Activated gamma-delta T cell treated with Interleukin-2 at 50 U/mL for 16 hours (primary cell): ENCODE measurements at regions not wholly inside any gene's neighbourhood (a gene's known extent, or its start where the extent isn't known, plus 50 kb on each side); places are given as distances from the start of the nearest gene placed in this dataset.

Source experiments
- DNase-seq: peaks from one replicate; pipeline ENCODE4 v3.0.0-alpha.2; 2020

- DNase-seq, result no peak
These were observed 59.6 kb upstream of the C1GALT1 start for GRCh38 chr7:7122701-7123281.

GRCh38 chr7:7125963-7126362 is 56.4 kb upstream of the C1GALT1 start:
- DNase-seq, result no peak

- no peak for DNase-seq
These were observed 54.6 kb upstream of the C1GALT1 start for GRCh38 chr7:7127773-7128172.

GRCh38 chr7:7129381-7129780 is 53.0 kb upstream of the C1GALT1 start:
- DNase-seq, result no peak

GRCh38 chr7:7131273-7131672 is 51.1 kb upstream of the C1GALT1 start:
- DNase-seq, result no peak
